Spleen (tissue), 11 donors: ENCODE measurements at regions not wholly inside any gene's neighbourhood (a gene's known extent, or its start where the extent isn't known, plus 50 kb on each side); places are given as distances from the start of the nearest gene placed in this dataset.

Experiments
- DNase-seq: peaks from one replicate; pipeline ENCODE4 v3.0.0-alpha.2; 2020
- H3K27ac ChIP-seq, 8 donors: fragments of 200-600 bp; sonication (generic) in 7 of 8; 1 replicate in 4 of 8; 2 replicates in 4 of 8; pipeline versions ENCODE4 v1.5.0 to v1.8.0; 2016 to 2021; ENCODE audit warnings: inconsistent platforms in 4 of 8, mild to moderate bottlenecking in 4 of 8, moderate library complexity in 1 of 8
- H3K27me3 ChIP-seq, 7 donors: fragments of 200-600 bp; sonication (generic) in 6 of 7; replicated peaks in 1 of 7; 1 replicate in 4 of 7; 2 replicates in 3 of 7; pipeline versions ENCODE4 v1.5.0 to v1.8.0; 2016 to 2021; ENCODE audit warnings: inconsistent platforms in 3 of 7, mild to moderate bottlenecking in 1 of 7
- H3K36me3 ChIP-seq, 6 donors: fragments of 200-600 bp; sonication (generic) in 5 of 6; 1 replicate in 4 of 6; 2 replicates in 2 of 6; pipeline versions ENCODE4 v1.5.0 to v1.8.0; 2016 to 2021; ENCODE audit warnings: inconsistent platforms in 2 of 6
- H3K4me1 ChIP-seq, 6 donors: fragments of 200-600 bp; sonication (generic) in 5 of 6; 1 replicate in 3 of 6; 2 replicates in 3 of 6; pipeline versions ENCODE4 v1.5.0 to v1.8.0; 2016 to 2021; ENCODE audit warnings: inconsistent platforms in 3 of 6
- H3K4me3 ChIP-seq, 8 donors: fragments of 200-600 bp; sonication (generic) in 7 of 8; 1 replicate in 4 of 8; 2 replicates in 4 of 8; pipeline versions ENCODE4 v1.5.0 to v1.8.0; 2016 to 2021; ENCODE audit warnings: inconsistent platforms in 4 of 8, mild to moderate bottlenecking in 4 of 8, moderate library complexity in 2 of 8
- H3K9me3 ChIP-seq, 8 donors: fragments of 200-600 bp; sonication (generic) in 7 of 8; 1 replicate in 4 of 8; 2 replicates in 4 of 8; pipeline versions ENCODE4 v1.5.0 to v1.8.0; 2016 to 2021; ENCODE audit warnings: inconsistent platforms in 4 of 8
- CTCF ChIP-seq, 11 experiments: fragments of 200-600 bp in 7 of 11; fragments of 450-650 bp in 4 of 11; sonication (generic) in 4 of 11; IDR thresholded peaks in 8 of 11; conservative IDR thresholded peaks in 3 of 11; 1 replicate in 7 of 11; 2 replicates in 4 of 11; pipeline versions ENCODE4 v1.4.0 to v1.8.0; 2016 to 2021; ENCODE audit warnings: antibody characterized with exemption in 11 of 11, inconsistent platforms in 4 of 11, mild to moderate bottlenecking in 1 of 11
- POLR2A ChIP-seq, 3 donors: fragments of 450-650 bp; IDR thresholded peaks; one replicate each; pipeline ENCODE4 v1.5.1; 2017; ENCODE audit warnings: antibody characterized with exemption in 3 of 3, mild to moderate bottlenecking in 1 of 3
- POLR2AphosphoS5 ChIP-seq, 3 donors: sonication (generic); formaldehyde crosslinking; IDR thresholded peaks; one replicate each; pipeline ENCODE4 v1.5.1; 2017; ENCODE audit warnings: antibody characterized with exemption in 3 of 3
- WGBS, 5 donors: extraction: QIAGEN DNeasy Blood & Tissue Kit in 3 of 5; methylation state at CpG; one replicate each; pipeline versions ENCODE4 v1.1.5 to v1.1.7; 2013 to 2018; 5-methylcytosine and 5-hydroxymethylcytosine counted together
- intact Hi-C: fragments of 100-400 bp; cut with DNase I; formaldehyde crosslinking; loops from one replicate; pipeline ENCODE4 v1.15.0; 2023; ENCODE audit warnings: low total_unique reads
- donor health status: healthy with polysubstance abuse.
- donor health status: DM: no; HTN: no; CAD: no; lungs with moderate emphysema.
- donor health status: DM: no; HTN: no; CAD: no.
- donor health status: Bipolar disorder and iron deficiency.
- donor health status: healthy.
- donor health status: DM: no; HTN: no; CAD: no.
- donor health status: DM: yes; HTN: yes; CAD: no.

- no peak overlapping the region for H3K4me3 ChIP-seq
- no peaks in the 10 kb centered on the region for H3K4me1 ChIP-seq
- H3K27ac ChIP-seq = no peak overlapping the region
- no peak for DNase-seq
- no peaks in the 10 kb centered on the region for H3K36me3 ChIP-seq
- WGBS, 5 donors = 83 to 90% (median 84%) methylated on average over 7 of the region's 7 CpGs
- no peaks in the 10 kb centered on the region for H3K9me3 ChIP-seq
- TF ChIP-seq POLR2AphosphoS5 (IDR thresholded peaks at IDR 0.05) = no peak
- no peak for TF ChIP-seq CTCF (IDR thresholded peaks at IDR 0.05 in 8 of 11, conservative IDR thresholded peaks at IDR 0.05 in 3 of 11)
- no peak for TF ChIP-seq POLR2A (IDR thresholded peaks at IDR 0.05)
- intact Hi-C loops = no loop called here
- H3K27me3 ChIP-seq = no peaks in the 10 kb centered on the region
Measured at GRCh38 chr13:73250061-73250460, 191.3 kb downstream of the KLF5 start.

GRCh38 chr13:73248711-73249580 lies 190.1 kb downstream of the KLF5 start:
- no peak overlapping the region for H3K27ac ChIP-seq
- no peaks in the 10 kb centered on the region for H3K36me3 ChIP-seq
- no peaks in the 10 kb centered on the region for H3K9me3 ChIP-seq
- H3K27me3 ChIP-seq = no peaks in the 10 kb centered on the region
- TF ChIP-seq POLR2AphosphoS5 (IDR thresholded peaks at IDR 0.05) = no peak
- no peak for TF ChIP-seq POLR2A (IDR thresholded peaks at IDR 0.05)
- TF ChIP-seq CTCF (IDR thresholded peaks at IDR 0.05 in 8 of 11, conservative IDR thresholded peaks at IDR 0.05 in 3 of 11) = no peak
- no peaks in the 10 kb centered on the region for H3K4me1 ChIP-seq
- 51 to 77% (median 62%) methylated on average over 7 of the region's 7 CpGs for WGBS, 5 donors
- intact Hi-C loops = no loop called here
- DNase-seq = no peak
- H3K4me3 ChIP-seq = no peak overlapping the region

GRCh38 chr13:73248154-73248553 lies 189.3 kb downstream of the KLF5 start:
- no peak for TF ChIP-seq CTCF (IDR thresholded peaks at IDR 0.05 in 8 of 11, conservative IDR thresholded peaks at IDR 0.05 in 3 of 11)
- TF ChIP-seq POLR2AphosphoS5 (IDR thresholded peaks at IDR 0.05) = no peak
- no peak for TF ChIP-seq POLR2A (IDR thresholded peaks at IDR 0.05)
- Histone ChIP-seq H3K36me3 (no peaks in the 10 kb centered on the region), H3K4me1 (no peaks in the 10 kb centered on the region), H3K27ac (no peak overlapping the region), H3K9me3 (no peaks in the 10 kb centered on the region), H3K27me3 (no peaks in the 10 kb centered on the region), H3K4me3 (no peak overlapping the region)
- DNase-seq = no peak
- WGBS, 5 donors = 91 to 100% (median 97%) methylated on average over 3 of the region's 3 CpGs
- intact Hi-C loops = no loop called here

- intact Hi-C loops = no loop called here
- no peaks in the 10 kb centered on the region for H3K36me3 ChIP-seq
- H3K4me1 ChIP-seq = no peaks in the 10 kb centered on the region
- H3K9me3 ChIP-seq = no peaks in the 10 kb centered on the region
- no peak overlapping the region for H3K4me3 ChIP-seq
- WGBS, 5 donors = 74 to 94% (median 80%) methylated on average over 6 of the region's 6 CpGs
- no peaks in the 10 kb centered on the region for H3K27me3 ChIP-seq
- no peak for DNase-seq
- no peak overlapping the region for H3K27ac ChIP-seq
- TF ChIP-seq CTCF (IDR thresholded peaks at IDR 0.05 in 8 of 11, conservative IDR thresholded peaks at IDR 0.05 in 3 of 11) = no peak
Measured at GRCh38 chr13:73245246-73245645, 186.4 kb downstream of the KLF5 start.
